PFSK-1 (cell line): ENCODE measurements at regions not wholly inside any gene's neighbourhood (a gene's known extent, or its start where the extent isn't known, plus 50 kb on each side); places are given as distances from the start of the nearest gene placed in this dataset.

Source experiments
- FOXP2 ChIP-seq: optimal IDR thresholded peaks from 2 replicates; pipeline ENCODE3; 2011; ENCODE audit warnings: borderline replicate concordance, control low read depth, inconsistent platforms; ENCODE audit not compliant: insufficient read depth; ENCODE audit errors: extremely low read length, extremely low read depth
- POLR2AphosphoS5 ChIP-seq: IDR thresholded peaks from 2 replicates; pipeline ENCODE4 v1.6.1; 2012; ENCODE audit warnings: low read depth, mild to moderate bottlenecking, control low read depth, low read length, moderate library complexity
- SIN3A ChIP-seq: IDR thresholded peaks from 2 replicates; pipeline ENCODE4 v1.6.1; 2012; ENCODE audit warnings: mild to moderate bottlenecking, low read length, moderate library complexity, borderline replicate concordance; ENCODE audit not compliant: insufficient read depth
- TAF1 ChIP-seq: IDR thresholded peaks from 2 replicates; pipeline ENCODE4 v1.6.1; 2012; ENCODE audit warnings: low read length, control low read depth, borderline replicate concordance; ENCODE audit not compliant: insufficient read depth
- TF ChIP-seq, protein P1 (sequence below), 2 experiments: IDR thresholded peaks; 2 replicates each; pipeline versions ENCODE4 v1.6.1 to v1.8.0; 2011 to 2012; ENCODE audit warnings: low read depth in 2 of 2, low read length in 2 of 2, control low read depth in 1 of 2, inconsistent platforms in 1 of 2, mild to moderate bottlenecking in 1 of 2, moderate library complexity in 1 of 2; ENCODE audit not compliant: insufficient read depth in 1 of 2

DNA sequence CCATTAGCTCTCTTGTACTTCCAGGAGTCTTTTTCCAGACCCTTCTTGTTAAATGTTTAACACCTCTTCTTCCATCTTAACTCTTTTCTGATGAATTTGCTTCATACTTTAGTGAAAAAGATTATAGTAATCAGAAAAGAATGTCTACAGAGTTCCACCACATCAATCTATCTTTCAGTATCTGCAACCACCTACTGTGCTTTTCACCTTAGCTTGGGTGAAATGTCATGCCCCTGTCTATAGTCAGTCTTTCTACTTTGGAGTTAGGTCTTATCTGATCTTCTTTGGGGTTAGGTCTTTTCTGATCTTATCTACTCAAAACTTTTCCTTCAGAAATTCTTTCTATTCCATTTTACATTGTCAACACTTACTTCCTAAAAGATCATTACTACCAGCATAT is 1310.2 kb downstream of the PCDH7 start:
- no peak for TF ChIP-seq TAF1

DNA sequence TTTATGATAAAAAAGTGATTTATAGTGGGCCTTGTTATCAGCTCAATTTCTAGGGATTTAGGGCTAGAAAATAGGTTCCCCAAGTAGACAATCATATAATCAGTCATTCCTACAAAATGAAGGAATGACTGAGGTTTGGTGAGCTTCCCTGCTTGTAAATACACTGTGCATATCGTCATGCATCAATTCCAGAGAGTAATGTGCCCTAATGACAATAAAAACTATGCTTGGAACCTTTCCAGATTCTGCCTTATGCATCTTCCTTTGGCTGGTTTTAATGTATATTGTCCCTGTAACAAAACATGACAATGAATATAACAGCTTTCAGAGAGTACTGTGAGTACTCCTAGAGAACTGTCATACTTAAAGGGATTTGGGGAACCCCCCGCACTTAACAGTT is 1310.9 kb downstream of the PCDH7 start:
- no peak for TF ChIP-seq POLR2AphosphoS5

DNA sequence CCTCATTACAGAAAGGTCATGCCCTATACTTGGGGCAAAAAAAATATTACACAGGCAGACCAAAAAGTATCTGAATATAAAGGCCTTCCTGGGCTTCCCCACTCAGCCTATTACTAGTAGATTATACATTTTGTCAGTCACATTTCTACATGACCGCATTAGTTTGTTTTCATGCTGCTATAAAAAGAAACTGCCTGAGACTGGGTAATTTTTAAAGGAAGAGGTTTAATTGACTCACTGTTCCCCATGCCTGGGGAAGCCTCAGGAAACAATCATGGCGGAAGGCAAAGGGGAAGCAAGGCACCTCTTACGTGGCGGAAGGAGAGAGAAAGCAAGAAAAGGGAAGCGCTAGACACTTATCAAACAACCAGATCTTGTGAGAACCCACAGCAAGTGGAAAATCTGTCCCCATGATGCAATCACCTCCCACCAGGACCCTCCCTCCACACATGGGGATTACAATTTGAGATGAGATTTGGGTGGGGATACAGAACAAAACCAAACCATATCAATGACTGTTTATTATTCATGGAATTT is 1312.0 kb downstream of the PCDH7 start:
- TF ChIP-seq TAF1 (no peak), SIN3A (no peak), POLR2AphosphoS5 (no peak), FOXP2 (no peak)
- TF ChIP-seq, protein P1, sequence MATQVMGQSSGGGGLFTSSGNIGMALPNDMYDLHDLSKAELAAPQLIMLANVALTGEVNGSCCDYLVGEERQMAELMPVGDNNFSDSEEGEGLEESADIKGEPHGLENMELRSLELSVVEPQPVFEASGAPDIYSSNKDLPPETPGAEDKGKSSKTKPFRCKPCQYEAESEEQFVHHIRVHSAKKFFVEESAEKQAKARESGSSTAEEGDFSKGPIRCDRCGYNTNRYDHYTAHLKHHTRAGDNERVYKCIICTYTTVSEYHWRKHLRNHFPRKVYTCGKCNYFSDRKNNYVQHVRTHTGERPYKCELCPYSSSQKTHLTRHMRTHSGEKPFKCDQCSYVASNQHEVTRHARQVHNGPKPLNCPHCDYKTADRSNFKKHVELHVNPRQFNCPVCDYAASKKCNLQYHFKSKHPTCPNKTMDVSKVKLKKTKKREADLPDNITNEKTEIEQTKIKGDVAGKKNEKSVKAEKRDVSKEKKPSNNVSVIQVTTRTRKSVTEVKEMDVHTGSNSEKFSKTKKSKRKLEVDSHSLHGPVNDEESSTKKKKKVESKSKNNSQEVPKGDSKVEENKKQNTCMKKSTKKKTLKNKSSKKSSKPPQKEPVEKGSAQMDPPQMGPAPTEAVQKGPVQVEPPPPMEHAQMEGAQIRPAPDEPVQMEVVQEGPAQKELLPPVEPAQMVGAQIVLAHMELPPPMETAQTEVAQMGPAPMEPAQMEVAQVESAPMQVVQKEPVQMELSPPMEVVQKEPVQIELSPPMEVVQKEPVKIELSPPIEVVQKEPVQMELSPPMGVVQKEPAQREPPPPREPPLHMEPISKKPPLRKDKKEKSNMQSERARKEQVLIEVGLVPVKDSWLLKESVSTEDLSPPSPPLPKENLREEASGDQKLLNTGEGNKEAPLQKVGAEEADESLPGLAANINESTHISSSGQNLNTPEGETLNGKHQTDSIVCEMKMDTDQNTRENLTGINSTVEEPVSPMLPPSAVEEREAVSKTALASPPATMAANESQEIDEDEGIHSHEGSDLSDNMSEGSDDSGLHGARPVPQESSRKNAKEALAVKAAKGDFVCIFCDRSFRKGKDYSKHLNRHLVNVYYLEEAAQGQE (IDR thresholded peaks at IDR 0.05; ENCODE audit: insufficient read depth in 1 of 2, low read depth in 2 of 2, low read length in 2 of 2): no peak

DNA sequence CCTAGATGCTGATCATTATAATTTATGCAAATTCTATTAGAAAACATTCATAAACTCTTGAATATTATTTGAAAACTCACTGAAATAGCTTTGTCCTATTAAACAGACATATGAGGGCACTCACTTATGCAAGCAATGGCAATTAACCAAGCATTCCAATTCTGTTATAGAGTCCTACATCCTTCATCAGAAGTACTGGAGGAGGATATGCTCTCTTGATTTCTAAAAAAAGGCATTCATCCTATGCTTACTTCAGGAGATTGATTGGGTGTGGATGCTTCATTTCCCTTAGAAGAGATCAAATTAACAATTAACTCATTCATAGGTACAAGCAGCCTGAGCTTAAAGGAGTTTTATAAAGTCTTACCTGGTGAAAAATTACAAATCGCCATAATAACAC is 1317.2 kb downstream of the PCDH7 start:
- TF ChIP-seq SIN3A (no peak), TAF1 (no peak), POLR2AphosphoS5 (no peak), FOXP2 (no peak)
- TF ChIP-seq, protein P1 (IDR thresholded peaks at IDR 0.05; ENCODE audit: insufficient read depth in 1 of 2, low read depth in 2 of 2, low read length in 2 of 2): no peak

DNA sequence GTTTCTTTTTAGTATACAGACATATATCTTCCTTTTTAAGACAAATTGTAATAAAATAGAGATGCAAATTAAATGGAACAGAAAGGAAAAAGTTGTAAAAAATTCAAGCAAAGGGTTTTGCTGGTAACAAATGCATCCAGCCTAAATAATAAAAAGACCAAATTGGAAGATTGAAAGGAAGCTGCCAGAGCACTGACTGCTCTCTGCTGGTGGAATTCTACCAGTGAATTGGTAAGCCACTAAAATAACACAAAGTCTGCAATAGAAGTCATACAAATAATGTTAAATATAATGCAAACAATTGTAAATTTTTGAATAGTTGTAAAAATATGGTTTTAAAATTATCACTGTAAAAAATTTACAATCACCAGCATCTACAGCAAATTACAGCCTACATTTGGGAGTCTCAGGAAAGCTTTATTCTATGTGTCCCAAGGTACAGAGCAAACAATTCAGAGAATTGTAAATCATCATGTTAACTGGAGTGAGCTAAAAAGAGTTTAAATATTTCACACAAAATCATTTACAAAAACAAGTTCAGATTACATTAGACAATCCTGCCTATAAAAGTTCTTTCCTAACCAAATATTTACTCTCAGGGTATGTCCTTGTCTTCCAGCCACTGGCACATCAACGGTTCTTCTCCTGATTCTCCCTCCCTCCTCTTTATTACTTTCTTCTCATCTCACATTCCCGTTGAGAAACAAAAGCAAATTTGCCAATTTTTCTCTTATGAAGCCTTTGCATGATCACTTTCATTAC is 1322.5 kb downstream of the PCDH7 start:
- no peak for TF ChIP-seq POLR2AphosphoS5
- TF ChIP-seq, protein P1 (IDR thresholded peaks at IDR 0.05; ENCODE audit: insufficient read depth in 1 of 2, low read depth in 2 of 2, low read length in 2 of 2): no peak
- no peak for TF ChIP-seq TAF1

DNA sequence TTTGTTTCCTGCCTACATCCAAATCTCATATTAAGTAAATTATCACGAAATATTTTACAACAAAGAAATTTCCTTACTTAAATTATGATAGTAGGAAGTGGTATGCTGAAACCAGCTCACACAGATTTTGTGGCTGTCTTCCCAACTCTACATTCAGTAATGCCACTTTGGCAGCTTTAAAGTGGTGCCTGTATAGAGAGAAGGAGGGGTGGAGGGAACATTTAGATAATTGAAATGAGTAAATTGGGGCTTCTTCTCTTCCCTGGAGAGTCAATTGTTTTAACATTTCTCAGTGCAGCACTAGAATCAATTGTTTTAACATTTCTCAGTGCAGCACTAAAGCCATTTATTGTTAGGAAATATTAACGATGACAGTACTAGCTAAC is 1323.1 kb downstream of the PCDH7 start:
- TF ChIP-seq SIN3A (no peak), POLR2AphosphoS5 (no peak), FOXP2 (no peak), TAF1 (no peak)
- TF ChIP-seq, protein P1 (IDR thresholded peaks at IDR 0.05; ENCODE audit: insufficient read depth in 1 of 2, low read depth in 2 of 2, low read length in 2 of 2): no peak
